Psoas muscle (tissue), 7 donors: ENCODE measurements at regions not wholly inside any gene's neighbourhood (a gene's known extent, or its start where the extent isn't known, plus 50 kb on each side); places are given as distances from the start of the nearest gene placed in this dataset.

Experiments
- ATAC-seq, 4 donors: fragments of 200-7000 bp; cut with Tn5 transposase; one replicate each; pipeline ENCODE4 v1.9.1; 2020; ENCODE audit warnings: moderate library complexity in 3 of 4, mild to moderate bottlenecking in 2 of 4
- DNase-seq, 2 donors: peaks; one replicate each; pipeline ENCODE4 v3.0.0-alpha.2; 2020
- H3K27ac ChIP-seq: fragments of 200-600 bp; one replicate; pipeline ENCODE4 v1.8.0; 2022
- H3K27me3 ChIP-seq, 3 donors: fragments of 200-600 bp in 1 of 3; one replicate each; pipeline versions ENCODE4 v1.6.1 to v1.8.0; 2013 to 2022; ENCODE audit warnings: low read length in 2 of 3, mild to moderate bottlenecking in 2 of 3, moderate library complexity in 1 of 3; ENCODE audit not compliant: insufficient read depth in 3 of 3
- H3K36me3 ChIP-seq, 2 donors: fragments of 200-600 bp in 1 of 2; one replicate each; pipeline versions ENCODE4 v1.6.1 to v1.8.0; 2013 to 2022; ENCODE audit warnings: low read depth in 1 of 2, mild to moderate bottlenecking in 1 of 2, moderate library complexity in 1 of 2; ENCODE audit not compliant: insufficient read depth in 1 of 2
- H3K4me1 ChIP-seq: fragments of 200-600 bp; one replicate; pipeline ENCODE4 v1.8.0; 2022
- H3K4me3 ChIP-seq: fragments of 200-600 bp; one replicate; pipeline ENCODE4 v1.8.0; 2022; ENCODE audit warnings: mild to moderate bottlenecking
- H3K9me3 ChIP-seq: fragments of 200-600 bp; one replicate; pipeline ENCODE4 v1.8.0; 2022
- CTCF ChIP-seq: fragments of 200-600 bp; IDR thresholded peaks from one replicate; pipeline ENCODE4 v1.8.0; 2022; ENCODE audit warnings: antibody characterized with exemption
- WGBS, 3 donors: extraction: QIAGEN DNeasy Blood & Tissue Kit; methylation state at CpG; one replicate each; pipeline versions ENCODE4 v1.1.6 to v1.1.7; 2013; 5-methylcytosine and 5-hydroxymethylcytosine counted together
- intact Hi-C, 2 donors: fragments of 100-400 bp; cut with DNase I; formaldehyde crosslinking; loops; one replicate each; pipeline versions ENCODE4 v1.11.0 to v1.14.2; 2022
- donor health status: healthy with polysubstance abuse.
- donor health status: DM: no; HTN: no; CAD: no; lungs with moderate emphysema.
- donor health status: Bipolar disorder and iron deficiency.
- donor health status: healthy.
- donor health status: DM: yes; HTN: yes; CAD: no.
- donor health status: DM: no; HTN: no; CAD: no.
- donor health status: DM: yes; HTN: yes; CAD: no.

- Histone ChIP-seq H3K9me3 (peaks cover 3% of the 10 kb centered on the region), H3K36me3 (no peaks in the 10 kb centered on the region), H3K27me3 (no peaks in the 10 kb centered on the region), H3K27ac (no peak overlapping the region), H3K4me3 (no peak overlapping the region), H3K4me1 (peaks cover 15% of the 10 kb centered on the region)
- no peak for TF ChIP-seq CTCF
- intact Hi-C loops, result no loop called here
- DNase-seq (no peak), ATAC-seq (peak in 1 of 4 donors; percentile 39)
- WGBS, 3 donors, result 13 to 20% (median 15%) methylated on average over 2 of the region's 2 CpGs
These were observed 105.6 kb upstream of the FRMD6 start for GRCh38 chr14:51546099-51546498.

GRCh38 chr14:51546603-51547258 lies 105.0 kb upstream of the FRMD6 start:
- no peak for TF ChIP-seq CTCF
- Histone ChIP-seq H3K27me3 (no peaks in the 10 kb centered on the region), H3K4me1 (peaks cover 15% of the 10 kb centered on the region), H3K4me3 (no peak overlapping the region), H3K36me3 (no peaks in the 10 kb centered on the region), H3K9me3 (peaks cover 3% of the 10 kb centered on the region), H3K27ac (no peak overlapping the region)
- ATAC-seq (peak in 2 of 4 donors; percentile 36 to 55), DNase-seq (no peak)
- WGBS, 3 donors, result 14 to 24% (median 17%) methylated on average over 2 of the region's 2 CpGs
- intact Hi-C loops, result no loop called here

- H3K9me3 ChIP-seq, result peaks cover 2% of the 10 kb centered on the region
- H3K27me3 ChIP-seq, result no peaks in the 10 kb centered on the region
- no peak for DNase-seq
- no peaks in the 10 kb centered on the region for H3K36me3 ChIP-seq
- H3K27ac ChIP-seq, result peak overlapping the region; percentile 5
- peaks cover 15% of the 10 kb centered on the region for H3K4me1 ChIP-seq
- H3K4me3 ChIP-seq, result no peak overlapping the region
- peak; percentile 75 to 98 (median 84) for ATAC-seq
- WGBS, 3 donors, result 38 to 51% (median 46%) methylated on average over 3 of the region's 3 CpGs
- intact Hi-C loops, result no loop called here
- no peak for TF ChIP-seq CTCF
These were observed 104.5 kb upstream of the FRMD6 start for GRCh38 chr14:51547260-51547659.

GRCh38 chr14:51547701-51548100 lies 104.0 kb upstream of the FRMD6 start:
- no peak for ATAC-seq
- Histone ChIP-seq H3K27ac (peak overlapping the region; percentile 5), H3K36me3 (no peaks in the 10 kb centered on the region), H3K9me3 (no peaks in the 10 kb centered on the region), H3K27me3 (no peaks in the 10 kb centered on the region), H3K4me3 (no peak overlapping the region), H3K4me1 (peaks cover 15% of the 10 kb centered on the region)
- TF ChIP-seq CTCF, result no peak
- 78 to 92% (median 87%) methylated on average over 2 of the region's 2 CpGs for WGBS, 3 donors
- intact Hi-C loops, result no loop called here
- no peak for DNase-seq

GRCh38 chr14:51548187-51548586 lies 103.5 kb upstream of the FRMD6 start:
- DNase-seq (no peak), ATAC-seq (no peak)
- Histone ChIP-seq H3K4me3 (no peak overlapping the region), H3K27me3 (no peaks in the 10 kb centered on the region), H3K9me3 (no peaks in the 10 kb centered on the region), H3K27ac (no peak overlapping the region), H3K4me1 (peaks cover 15% of the 10 kb centered on the region), H3K36me3 (no peaks in the 10 kb centered on the region)
- intact Hi-C loops, result no loop called here
- no peak for TF ChIP-seq CTCF
- WGBS, 3 donors, result 74 to 86% (median 84%) methylated on average over 4 of the region's 4 CpGs
